GM23338 (cell line): ENCODE measurements at regions not wholly inside any gene's neighbourhood (a gene's known extent, or its start where the extent isn't known, plus 50 kb on each side); places are given as distances from the start of the nearest gene placed in this dataset.

Experiments used
- ATAC-seq: fragments of 200-7000 bp; cut with Tn5 transposase; 3 replicates; pipeline ENCODE4 v1.9.1; 2020
- DNase-seq: peaks from one replicate; pipeline ENCODE4 v3.0.0-alpha.2; 2015; ENCODE audit warnings: low spot score
- H2AFZ ChIP-seq: fragments of 200-600 bp; sonication (generic); 2 replicates; pipeline ENCODE4 v1.8.0; 2016; ENCODE audit warnings: antibody characterized with exemption, mild to moderate bottlenecking, moderate library complexity
- H3F3A ChIP-seq: fragments of 200-600 bp; sonication (generic); replicated peaks from 2 replicates; pipeline ENCODE4 v1.8.0; 2017; ENCODE audit warnings: antibody characterized with exemption, mixed run types, low read depth
- H3K27ac ChIP-seq: fragments of 200-600 bp; sonication (generic); 2 replicates; pipeline ENCODE4 v1.6.1; 2016; ENCODE audit warnings: low read depth
- H3K27me3 ChIP-seq: fragments of 200-600 bp; sonication (generic); 2 replicates; pipeline ENCODE4 v1.8.0; 2016; ENCODE audit warnings: mild to moderate bottlenecking, mixed run types, moderate library complexity; ENCODE audit not compliant: insufficient read depth
- H3K36me3 ChIP-seq: fragments of 200-600 bp; sonication (generic); 2 replicates; pipeline ENCODE4 v1.8.0; 2016; ENCODE audit warnings: mild to moderate bottlenecking; ENCODE audit not compliant: insufficient read depth
- H3K4me1 ChIP-seq: fragments of 200-600 bp; sonication (generic); 2 replicates; pipeline ENCODE4 v1.8.0; 2016; ENCODE audit warnings: mild to moderate bottlenecking, moderate library complexity; ENCODE audit not compliant: insufficient read depth
- H3K4me2 ChIP-seq: fragments of 200-600 bp; sonication (generic); 2 replicates; pipeline ENCODE4 v1.7.1; 2017; ENCODE audit warnings: mixed run types
- H3K4me3 ChIP-seq: fragments of 200-600 bp; sonication (generic); 2 replicates; pipeline ENCODE4 v1.6.1; 2016; ENCODE audit warnings: mixed run types
- H3K79me2 ChIP-seq: fragments of 200-600 bp; sonication (generic); replicated peaks from 2 replicates; pipeline ENCODE4 v1.8.0; 2017; ENCODE audit warnings: mild to moderate bottlenecking; ENCODE audit not compliant: insufficient read depth
- H3K9me2 ChIP-seq: fragments of 200-600 bp; sonication (generic); 2 replicates; pipeline ENCODE4 v1.8.0; 2017; ENCODE audit not compliant: insufficient read depth
- H4K20me1 ChIP-seq: fragments of 200-600 bp; sonication (generic); replicated peaks from 2 replicates; pipeline ENCODE4 v1.8.0; 2017; ENCODE audit warnings: mild to moderate bottlenecking; ENCODE audit not compliant: insufficient read depth
- H3K27ac Mint-ChIP-seq: 2 replicates; pipeline ENCODE4 v1.8.0; 2020; ENCODE audit warnings: inconsistent platforms, mild to moderate bottlenecking, moderate library complexity, mixed read lengths
- H3K27me3 Mint-ChIP-seq: 3 replicates; pipeline ENCODE4 v1.8.0; 2022; ENCODE audit warnings: low read depth, mild to moderate bottlenecking, moderate library complexity, mixed read lengths, inconsistent platforms; ENCODE audit not compliant: insufficient read depth, poor library complexity
- H3K36me3 Mint-ChIP-seq: 3 replicates; pipeline ENCODE4 v1.8.0; 2021; ENCODE audit warnings: low read depth, mild to moderate bottlenecking, inconsistent platforms, moderate library complexity, mixed read lengths
- H3K4me1 Mint-ChIP-seq: 3 replicates; pipeline ENCODE4 v1.8.0; 2020; ENCODE audit warnings: mild to moderate bottlenecking, inconsistent platforms, mixed read lengths
- H3K4me3 Mint-ChIP-seq: 3 replicates; pipeline ENCODE4 v1.8.0; 2021; ENCODE audit warnings: moderate library complexity, mild to moderate bottlenecking, inconsistent platforms, mixed read lengths
- H3K9me3 Mint-ChIP-seq: 3 replicates; pipeline ENCODE4 v1.8.0; 2020; ENCODE audit warnings: moderate library complexity, mild to moderate bottlenecking, inconsistent platforms, mixed read lengths
- CREB1 ChIP-seq: fragments of 250-450 bp; sonication (Bioruptor Pico); IDR thresholded peaks from 2 replicates; pipeline ENCODE4 v1.5.0; 2020; ENCODE audit warnings: low read depth, mild to moderate bottlenecking, moderate library complexity
- CTCF ChIP-seq, 2 experiments: fragments of 200-600 bp in 1 of 2; sonication (generic) in 1 of 2; conservative IDR thresholded peaks; 2 replicates each; pipeline versions ENCODE4 v1.5.1 to v1.6.1; 2016 to 2017; ENCODE audit warnings: antibody characterized with exemption in 2 of 2, low read depth in 2 of 2, mild to moderate bottlenecking in 2 of 2, moderate library complexity in 1 of 2
- EZH2phosphoT487 ChIP-seq: fragments of 200-600 bp; sonication (generic); IDR thresholded peaks from one replicate; pipeline ENCODE4 v1.8.1; 2018; ENCODE audit warnings: antibody characterized with exemption; ENCODE audit not compliant: unreplicated experiment
- JUNB ChIP-seq: IDR thresholded peaks from one replicate; pipeline ENCODE4 v1.6.1; 2016; ENCODE audit warnings: antibody characterized with exemption; ENCODE audit not compliant: unreplicated experiment
- NANOG ChIP-seq: IDR thresholded peaks from 2 replicates; pipeline ENCODE4 v1.6.1; 2016; ENCODE audit warnings: antibody characterized with exemption, borderline replicate concordance
- STAT1 ChIP-seq: IDR thresholded peaks from one replicate; pipeline ENCODE4 v1.6.1; 2016; ENCODE audit warnings: antibody characterized with exemption; ENCODE audit not compliant: unreplicated experiment
- ZNF462 ChIP-seq: fragments of 250-450 bp; sonication (Bioruptor Pico); IDR thresholded peaks from 2 replicates; pipeline ENCODE4 v1.5.0; 2020; ENCODE audit warnings: mild to moderate bottlenecking, moderate library complexity

GRCh38 chr10:133013463-133013862, 71.1 kb upstream of the CFAP46 start:
- H3K4me1 Mint-ChIP-seq: no peaks in the 10 kb centered on the region; the same call in 2 of the 3 replicates
- H3K36me3 Mint-ChIP-seq: no peaks in the 10 kb centered on the region
- H3K27me3 Mint-ChIP-seq: peaks cover 4% of the 10 kb centered on the region
- TF ChIP-seq CREB1 (CRISPR knock-in tag) (no peak), NANOG (no peak), JUNB (no peak)
- H3K4me3 ChIP-seq: no peak overlapping the region
- H3K27me3 ChIP-seq: no peaks in the 10 kb centered on the region
- no peak overlapping the region for H3K27ac ChIP-seq
- ATAC-seq: no peak
- DNase-seq: no peak
- H3K4me2 ChIP-seq: no peak overlapping the region
- H3K9me3 Mint-ChIP-seq: peaks cover 2% of the 10 kb centered on the region; the same call in 1 of the 3 replicates
- H3K4me3 Mint-ChIP-seq: no peak overlapping the region
- no peak overlapping the region for H2AFZ ChIP-seq
- H3K27ac Mint-ChIP-seq: no peak overlapping the region
- H3K36me3 ChIP-seq: no peaks in the 10 kb centered on the region
- H3K4me1 ChIP-seq: no peaks in the 10 kb centered on the region
- peaks cover 12% of the 10 kb centered on the region for H3F3A ChIP-seq
- H3K9me2 ChIP-seq: no peaks in the 10 kb centered on the region
- no peaks in the 10 kb centered on the region for H4K20me1 ChIP-seq
- H3K79me2 ChIP-seq: no peaks in the 10 kb centered on the region

- H3K4me3 ChIP-seq: no peak overlapping the region
- no peaks in the 10 kb centered on the region; the same call in 2 of the 3 replicates for H3K4me1 Mint-ChIP-seq
- no peaks in the 10 kb centered on the region for H3K9me2 ChIP-seq
- H3K4me2 ChIP-seq: no peak overlapping the region
- H3F3A ChIP-seq: peaks cover 12% of the 10 kb centered on the region
- H3K4me1 ChIP-seq: no peaks in the 10 kb centered on the region
- H4K20me1 ChIP-seq: no peaks in the 10 kb centered on the region
- no peaks in the 10 kb centered on the region for H3K36me3 ChIP-seq
- TF ChIP-seq EZH2phosphoT487: no peak
- TF ChIP-seq JUNB: no peak
- no peak for TF ChIP-seq STAT1
- no peak for TF ChIP-seq CTCF (conservative IDR thresholded peaks at IDR 0.05; ENCODE audit: low read depth in 2 of 2)
- no peak for TF ChIP-seq ZNF462 (CRISPR knock-in tag)
- DNase-seq (no peak), ATAC-seq (no peak)
- no peaks in the 10 kb centered on the region for H3K27me3 ChIP-seq
- H2AFZ ChIP-seq: no peak overlapping the region
- peaks cover 2% of the 10 kb centered on the region; the same call in 1 of the 3 replicates for H3K9me3 Mint-ChIP-seq
- H3K36me3 Mint-ChIP-seq: no peaks in the 10 kb centered on the region
- H3K27ac ChIP-seq: no peak overlapping the region
- no peak overlapping the region for H3K27ac Mint-ChIP-seq
- no peaks in the 10 kb centered on the region for H3K79me2 ChIP-seq
- peaks cover 6% of the 10 kb centered on the region for H3K27me3 Mint-ChIP-seq
- H3K4me3 Mint-ChIP-seq: no peak overlapping the region
These were observed 70.4 kb upstream of the CFAP46 start for GRCh38 chr10:133012573-133013359.
